ENCODE measurements at regions not wholly inside any gene's neighbourhood (a gene's known extent, or its start where the extent isn't known, plus 50 kb on each side); places are given as distances from the start of the nearest gene placed in this dataset.
A peak's percentile ranks its signal among the peaks of the same experiment; 100 is the strongest.

- Histone ChIP-seq H3K4me1 (no peaks in the 10 kb centered on the region), H3K27ac (no peak overlapping the region), H3K9me3 (no peaks in the 10 kb centered on the region), H3K4me3 (no peak overlapping the region), H3K36me3 (no peaks in the 10 kb centered on the region), H3K27me3 (no peaks in the 10 kb centered on the region)
- DNase-seq: no peak
- TF ChIP-seq POLR2A (IDR thresholded peaks at IDR 0.05) (no peak), CTCF (IDR thresholded peaks at IDR 0.05) (no peak)
- intact Hi-C loops (cut with DNase I): no loop called here
Measured at GRCh38 chr14:38311655-38312054, 55.8 kb upstream of the CLEC14A start.

- Histone ChIP-seq H3K4me3 (no peak overlapping the region), H3K9me3 (no peaks in the 10 kb centered on the region), H3K27me3 (no peaks in the 10 kb centered on the region), H3K4me1 (no peaks in the 10 kb centered on the region), H3K27ac (peak overlapping the region in 1 of 4 donors; percentile 40), H3K36me3 (no peaks in the 10 kb centered on the region)
- DNase-seq: no peak
- WGBS, 2 donors: 41 to 43% methylated on average over 3 of the region's 3 CpGs
- intact Hi-C loops (cut with DNase I): no loop called here
- no peak for TF ChIP-seq CTCF (IDR thresholded peaks at IDR 0.05)
- no peak for TF ChIP-seq POLR2A (IDR thresholded peaks at IDR 0.05)
Measured at GRCh38 chr14:38310420-38310995, 54.6 kb upstream of the CLEC14A start.

- no peak for TF ChIP-seq POLR2A (IDR thresholded peaks at IDR 0.05)
- TF ChIP-seq CTCF (IDR thresholded peaks at IDR 0.05): no peak
- Histone ChIP-seq H3K27me3 (no peaks in the 10 kb centered on the region), H3K4me1 (no peaks in the 10 kb centered on the region), H3K27ac (peak overlapping the region in 2 of 4 donors; percentile 2 to 40), H3K36me3 (no peaks in the 10 kb centered on the region), H3K4me3 (no peak overlapping the region), H3K9me3 (no peaks in the 10 kb centered on the region)
- intact Hi-C loops (cut with DNase I): no loop called here
- WGBS, 2 donors: 54 to 82% methylated on average over 4 of the region's 5 CpGs
- DNase-seq: no peak
Measured at GRCh38 chr14:38309522-38310277, 53.8 kb upstream of the CLEC14A start.
